ENCODE measurements at regions not wholly inside any gene's neighbourhood (a gene's known extent, or its start where the extent isn't known, plus 50 kb on each side); places are given as distances from the start of the nearest gene placed in this dataset.

DNA sequence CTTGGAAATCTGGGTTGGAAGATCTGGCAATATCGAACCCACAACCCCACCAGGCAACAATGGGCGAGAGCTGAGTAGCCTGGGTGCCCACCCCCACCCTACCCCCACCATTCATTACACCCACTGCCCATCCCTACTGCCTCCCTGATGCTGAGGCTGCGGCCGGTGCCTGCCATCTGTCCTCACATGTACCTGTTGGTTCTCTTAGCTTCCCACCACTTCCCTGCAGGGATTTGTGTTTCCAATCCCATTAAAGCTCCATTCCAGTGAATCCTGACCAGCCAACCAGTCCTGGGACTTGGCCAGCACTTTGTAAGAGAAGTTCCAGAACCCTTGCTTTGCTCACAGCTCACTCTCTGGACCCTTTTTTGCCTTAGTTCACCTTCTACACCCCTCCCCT, 163.0 kb upstream of the SH3BP4 start:
- no peak for TF ChIP-seq POLR2AphosphoS5 (IDR thresholded peaks at IDR 0.05; ENCODE audit: low read depth, low read length)
- TF ChIP-seq HDAC2 (IDR thresholded peaks at IDR 0.05; ENCODE audit: borderline replicate concordance in 1 of 2, low read depth in 2 of 2, low read length in 2 of 2): no peak
- TF ChIP-seq YY1 (IDR thresholded peaks at IDR 0.05; ENCODE audit: low read depth, low read length): no peak
- TF ChIP-seq, protein P1, sequence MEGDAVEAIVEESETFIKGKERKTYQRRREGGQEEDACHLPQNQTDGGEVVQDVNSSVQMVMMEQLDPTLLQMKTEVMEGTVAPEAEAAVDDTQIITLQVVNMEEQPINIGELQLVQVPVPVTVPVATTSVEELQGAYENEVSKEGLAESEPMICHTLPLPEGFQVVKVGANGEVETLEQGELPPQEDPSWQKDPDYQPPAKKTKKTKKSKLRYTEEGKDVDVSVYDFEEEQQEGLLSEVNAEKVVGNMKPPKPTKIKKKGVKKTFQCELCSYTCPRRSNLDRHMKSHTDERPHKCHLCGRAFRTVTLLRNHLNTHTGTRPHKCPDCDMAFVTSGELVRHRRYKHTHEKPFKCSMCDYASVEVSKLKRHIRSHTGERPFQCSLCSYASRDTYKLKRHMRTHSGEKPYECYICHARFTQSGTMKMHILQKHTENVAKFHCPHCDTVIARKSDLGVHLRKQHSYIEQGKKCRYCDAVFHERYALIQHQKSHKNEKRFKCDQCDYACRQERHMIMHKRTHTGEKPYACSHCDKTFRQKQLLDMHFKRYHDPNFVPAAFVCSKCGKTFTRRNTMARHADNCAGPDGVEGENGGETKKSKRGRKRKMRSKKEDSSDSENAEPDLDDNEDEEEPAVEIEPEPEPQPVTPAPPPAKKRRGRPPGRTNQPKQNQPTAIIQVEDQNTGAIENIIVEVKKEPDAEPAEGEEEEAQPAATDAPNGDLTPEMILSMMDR (IDR thresholded peaks at IDR 0.05; ENCODE audit: control extremely low read depth in 1 of 3, insufficient read depth in 1 of 3, low read depth in 1 of 3, low read length in 3 of 3): no peak
- no peak for TF ChIP-seq GTF2F1 (IDR thresholded peaks at IDR 0.05; ENCODE audit: borderline replicate concordance, low read depth, low read length)
- TF ChIP-seq MAX (IDR thresholded peaks at IDR 0.05): no peak
- no peak for TF ChIP-seq POLR2A (IDR thresholded peaks at IDR 0.05; ENCODE audit: control extremely low read depth in 1 of 2, low read depth in 2 of 2, low read length in 2 of 2)
- no peak for TF ChIP-seq GABPA (IDR thresholded peaks at IDR 0.05; ENCODE audit: borderline replicate concordance, insufficient read depth, low read length)
